IMR-90 (cell line): ENCODE measurements at regions not wholly inside any gene's neighbourhood (a gene's known extent, or its start where the extent isn't known, plus 50 kb on each side); places are given as distances from the start of the nearest gene placed in this dataset.

Source experiments
- ATAC-seq: fragments of 200-7000 bp; cut with Tn5 transposase; 2 replicates; pipeline ENCODE4 v1.9.1; 2020; ENCODE audit warnings: low read depth, mild to moderate bottlenecking, moderate library complexity
- BruUV-seq: library from RNA; stranded (reverse); fragments of 400-500 nt; replicated peaks from 2 replicates; lab custom pipeline; 2021; lab: Mats Ljungman, UMichigan
- CTCF ChIA-PET: fragments of 300-600 bp; formaldehyde crosslinking; extraction: SDS; loops from one replicate; lab custom pipeline; 2021; ENCODE audit warnings: antibody characterized with exemption; lab: Yijun Ruan, JAX
- POLR2A ChIA-PET: fragments of 300-600 bp; sonication (Branson Sonifier 250); formaldehyde crosslinking; loops from one replicate; lab custom pipeline; 2022; ENCODE audit warnings: antibody characterized with exemption; ENCODE audit not compliant: unreplicated experiment; lab: Charles Lee
- DNase-seq: peaks from one replicate; pipeline ENCODE4 v3.0.0; 2013
- H2AFZ ChIP-seq: replicated peaks from 2 replicates; pipeline ENCODE3; 2013; ENCODE audit warnings: low read length, mild to moderate bottlenecking; ENCODE audit not compliant: poor library complexity
- H2AK5ac ChIP-seq: 2 replicates; pipeline ENCODE4 v1.6.1; 2013; ENCODE audit warnings: low read depth, low read length, inconsistent platforms
- H2AK9ac ChIP-seq: replicated peaks from 2 replicates; pipeline ENCODE3; 2013; ENCODE audit warnings: mild to moderate bottlenecking, low read depth, low read length, moderate library complexity; ENCODE audit not compliant: poor library complexity
- H2BK120ac ChIP-seq: 2 replicates; pipeline ENCODE4 v1.6.1; 2013; ENCODE audit warnings: low read depth, low read length, inconsistent platforms
- H2BK15ac ChIP-seq: 3 replicates; pipeline ENCODE4 v1.6.1; 2013; ENCODE audit warnings: low read depth, low read length, inconsistent platforms
- H2BK20ac ChIP-seq: 2 replicates; pipeline ENCODE4 v1.6.1; 2013; ENCODE audit warnings: low read depth, mild to moderate bottlenecking, inconsistent platforms, low read length, moderate library complexity
- H2BK5ac ChIP-seq: 2 replicates; pipeline ENCODE4 v1.6.1; 2013; ENCODE audit warnings: mild to moderate bottlenecking, low read depth, low read length, inconsistent platforms; ENCODE audit not compliant: poor library complexity, severe bottlenecking
- H3K14ac ChIP-seq: replicated peaks from 2 replicates; pipeline ENCODE4 v1.6.1; 2013; ENCODE audit warnings: low read depth, low read length, inconsistent platforms
- H3K18ac ChIP-seq: 2 replicates; pipeline ENCODE4 v1.6.1; 2013; ENCODE audit warnings: low read depth, low read length, control low read depth
- H3K23ac ChIP-seq: 2 replicates; pipeline ENCODE4 v1.6.1; 2013; ENCODE audit warnings: low read depth, low read length, inconsistent platforms
- H3K27ac ChIP-seq: 2 replicates; pipeline ENCODE4 v1.5.1; 2013; ENCODE audit warnings: mild to moderate bottlenecking, control low read depth, low read length; ENCODE audit not compliant: insufficient read depth
- H3K27me3 ChIP-seq: 2 replicates; pipeline ENCODE4 v1.6.1; 2013; ENCODE audit warnings: low read length; ENCODE audit not compliant: control insufficient read depth, insufficient read depth
- H3K36me3 ChIP-seq: 2 replicates; pipeline ENCODE4 v1.6.1; 2013; ENCODE audit warnings: low read length, mixed read lengths; ENCODE audit not compliant: control insufficient read depth, insufficient read depth
- H3K4ac ChIP-seq: 2 replicates; pipeline ENCODE4 v1.6.1; 2013; ENCODE audit warnings: low read depth, low read length, inconsistent platforms
- H3K4me1 ChIP-seq: 2 replicates; pipeline ENCODE4 v1.6.1; 2013; ENCODE audit warnings: low read length, mixed read lengths; ENCODE audit not compliant: control insufficient read depth, insufficient read depth
- H3K4me2 ChIP-seq: 2 replicates; pipeline ENCODE4 v1.6.1; 2013; ENCODE audit warnings: low read depth, mild to moderate bottlenecking, control low read depth, low read length, moderate library complexity
- H3K4me3 ChIP-seq: 2 replicates; pipeline ENCODE4 v1.5.1; 2013; ENCODE audit warnings: low read depth, mild to moderate bottlenecking, control low read depth, low read length, moderate library complexity; ENCODE audit not compliant: insufficient read depth
- H3K56ac ChIP-seq: 2 replicates; pipeline ENCODE4 v1.6.1; 2013; ENCODE audit warnings: low read length, inconsistent platforms; ENCODE audit not compliant: insufficient read depth; ENCODE audit errors: extremely low read depth
- H3K79me1 ChIP-seq, 2 experiments: 2 replicates each; pipeline ENCODE4 v1.6.1; 2013; ENCODE audit warnings: low read length in 2 of 2, inconsistent platforms in 1 of 2, low read depth in 1 of 2
- H3K9ac ChIP-seq: 2 replicates; pipeline ENCODE4 v1.6.1; 2013; ENCODE audit warnings: low read depth, low read length, control low read depth
- H3K9me1 ChIP-seq: 2 replicates; pipeline ENCODE4 v1.6.1; 2013; ENCODE audit warnings: low read length, inconsistent platforms; ENCODE audit not compliant: insufficient read depth
- H3K9me3 ChIP-seq: 2 replicates; pipeline ENCODE4 v1.6.1; 2013; ENCODE audit warnings: low read length; ENCODE audit not compliant: control insufficient read depth, insufficient read depth
- H4K20me1 ChIP-seq: 2 replicates; pipeline ENCODE4 v1.6.1; 2013; ENCODE audit warnings: low read length, inconsistent platforms; ENCODE audit not compliant: insufficient read depth
- H4K5ac ChIP-seq: 2 replicates; pipeline ENCODE4 v1.6.1; 2013; ENCODE audit warnings: mild to moderate bottlenecking, low read depth, low read length, control low read depth
- H4K8ac ChIP-seq, 2 experiments: 2 replicates each; pipeline ENCODE4 v1.6.1; 2013; ENCODE audit warnings: low read depth in 2 of 2, low read length in 2 of 2, control low read depth in 1 of 2, inconsistent platforms in 1 of 2
- H4K91ac ChIP-seq: 2 replicates; pipeline ENCODE4 v1.6.1; 2013; ENCODE audit warnings: low read depth, low read length, inconsistent platforms; ENCODE audit not compliant: insufficient read depth
- BHLHE40 ChIP-seq: fragments of 150-350 bp; IDR thresholded peaks from 2 replicates; pipeline ENCODE4 v1.6.1; 2016; ENCODE audit warnings: mild to moderate bottlenecking, low read depth, low read length
- CEBPB ChIP-seq: IDR thresholded peaks from 2 replicates; pipeline ENCODE4 v1.6.1; 2012; ENCODE audit warnings: low read depth, low read length, improper control_type of control experiment
- CHD1 ChIP-seq: IDR thresholded peaks from 2 replicates; pipeline ENCODE4 v1.6.1; 2012; ENCODE audit warnings: low read depth, low read length, improper control_type of control experiment
- FOS ChIP-seq: fragments of 150-350 bp; IDR thresholded peaks from 2 replicates; pipeline ENCODE4 v1.6.1; 2016; ENCODE audit warnings: low read depth, low read length
- MAFK ChIP-seq: IDR thresholded peaks from 2 replicates; pipeline ENCODE4 v1.6.1; 2012; ENCODE audit warnings: low read depth, low read length, improper control_type of control experiment
- MAZ ChIP-seq: IDR thresholded peaks from 2 replicates; pipeline ENCODE4 v1.6.1; 2012; ENCODE audit warnings: low read depth, mild to moderate bottlenecking, low read length, improper control_type of control experiment, moderate library complexity, borderline replicate concordance
- MXI1 ChIP-seq: IDR thresholded peaks from 2 replicates; pipeline ENCODE4 v1.6.1; 2012; ENCODE audit warnings: low read depth, mild to moderate bottlenecking, low read length, moderate library complexity, borderline replicate concordance
- NFE2L2 ChIP-seq: fragments of 150-350 bp; IDR thresholded peaks from 2 replicates; pipeline ENCODE4 v1.6.1; 2016; ENCODE audit warnings: low read depth, mild to moderate bottlenecking, low read length
- RAD21 ChIP-seq: IDR thresholded peaks from 2 replicates; pipeline ENCODE4 v1.6.1; 2012; ENCODE audit warnings: low read length, improper control_type of control experiment
- RFX5 ChIP-seq: IDR thresholded peaks from 2 replicates; pipeline ENCODE4 v1.8.0; 2012; ENCODE audit warnings: low read depth, mild to moderate bottlenecking, low read length, moderate library complexity
- SMC3 ChIP-seq: fragments of 150-350 bp; IDR thresholded peaks from 2 replicates; pipeline ENCODE4 v1.6.1; 2016; ENCODE audit warnings: low read depth, mild to moderate bottlenecking, antibody characterized with exemption, low read length, moderate library complexity
- WGBS, 2 experiments: methylation state at CpG; one replicate each; pipeline versions ENCODE4 v1.1.5 to v1.1.7; 2013; ENCODE audit warnings: missing lambda C conversion rate in 2 of 2; ENCODE audit not compliant: insufficient read length in 1 of 2; ENCODE audit errors: extremely low coverage in 2 of 2; 5-methylcytosine and 5-hydroxymethylcytosine counted together
- dilution Hi-C: fragments of 300-500 bp; cut with HindIII; formaldehyde crosslinking; loops from one replicate; pipeline ENCODE4 v1.14.3; 2018; ENCODE audit warnings: low sequenced_read_pairs; ENCODE audit not compliant: unreplicated experiment
- in situ Hi-C: fragments of 300-500 bp; cut with MboI; formaldehyde crosslinking; loops from 3 replicates; pipeline ENCODE4 v1.14.3; 2019; ENCODE audit warnings: low sequenced_read_pairs, inconsistent platforms, mixed read lengths
- intact Hi-C: fragments of 100-400 bp; cut with micrococcal nuclease; formaldehyde crosslinking; loops from 2 replicates; pipeline ENCODE4 v1.10.0; 2022
- TF ChIP-seq, protein P1 (sequence below): fragments of 150-350 bp; IDR thresholded peaks from 2 replicates; pipeline ENCODE4 v1.6.1; 2016; ENCODE audit warnings: low read depth, mild to moderate bottlenecking, low read length, moderate library complexity, borderline replicate concordance
- TF ChIP-seq, protein P2 (sequence below): conservative IDR thresholded peaks from 2 replicates; pipeline ENCODE4 v1.5.1; 2012; ENCODE audit warnings: mild to moderate bottlenecking, low read depth, low read length, improper control_type of control experiment
- TF ChIP-seq, protein P3 (sequence below): fragments of 150-350 bp; IDR thresholded peaks from 2 replicates; pipeline ENCODE4 v1.6.1; 2017; ENCODE audit warnings: mild to moderate bottlenecking, antibody characterized with exemption, low read length, low read depth

DNA sequence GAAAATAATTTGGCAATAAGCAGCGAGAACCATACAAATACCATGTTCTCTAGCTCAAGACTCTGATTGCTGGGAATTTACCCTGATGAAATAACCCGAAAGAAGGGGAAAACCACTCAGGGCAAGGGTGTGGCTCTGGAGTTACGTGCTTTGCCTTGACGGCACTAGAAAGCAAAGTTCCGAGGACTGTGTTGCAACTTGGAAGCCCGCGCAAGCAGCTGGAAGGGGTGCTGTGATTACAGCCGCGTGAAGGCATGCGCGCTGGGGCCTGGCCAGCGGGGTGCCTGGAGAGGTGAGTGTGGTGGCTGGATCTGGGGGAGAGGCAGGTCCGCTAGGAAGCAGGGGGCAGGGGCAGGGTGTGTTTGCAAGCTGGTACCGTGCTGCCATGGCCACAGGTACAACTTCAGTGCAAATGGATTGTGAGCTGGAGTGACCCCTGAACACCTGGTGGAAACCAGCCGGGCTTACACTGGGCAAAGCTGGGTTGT, 52.6 kb upstream of the CNOT6 start:
- H3K36me3 ChIP-seq = no peaks in the 10 kb centered on the region
- 70% methylated on average over 2 of the region's 15 CpGs; no CpG with 5 or more reads in 1 of the 2 experiments for WGBS, 2 experiments
- no peak overlapping the region for H3K18ac ChIP-seq
- no peaks in the 10 kb centered on the region for H3K27me3 ChIP-seq
- ChIA-PET CTCF (no interaction called here), POLR2A (no interaction called here)
- H2AK9ac ChIP-seq = no peak overlapping the region
- H3K9me3 ChIP-seq = peaks cover 5% of the 10 kb centered on the region; the same call in 1 of the 2 replicates
- intact Hi-C loops = no loop called here
- no TSS peak for BruUV-seq
- in situ Hi-C loops = no loop called here
- no peak overlapping the region for H4K8ac ChIP-seq
- no peak overlapping the region for H2BK120ac ChIP-seq
- H2BK15ac ChIP-seq = no peak overlapping the region
- TF ChIP-seq NFE2L2 (no peak), BHLHE40 (no peak), SMC3 (no peak), FOS (no peak), RFX5 (no peak), CHD1 (no peak), MAZ (no peak), RAD21 (no peak), CEBPB (no peak), MXI1 (no peak), MAFK (no peak)
- TF ChIP-seq, protein P1, sequence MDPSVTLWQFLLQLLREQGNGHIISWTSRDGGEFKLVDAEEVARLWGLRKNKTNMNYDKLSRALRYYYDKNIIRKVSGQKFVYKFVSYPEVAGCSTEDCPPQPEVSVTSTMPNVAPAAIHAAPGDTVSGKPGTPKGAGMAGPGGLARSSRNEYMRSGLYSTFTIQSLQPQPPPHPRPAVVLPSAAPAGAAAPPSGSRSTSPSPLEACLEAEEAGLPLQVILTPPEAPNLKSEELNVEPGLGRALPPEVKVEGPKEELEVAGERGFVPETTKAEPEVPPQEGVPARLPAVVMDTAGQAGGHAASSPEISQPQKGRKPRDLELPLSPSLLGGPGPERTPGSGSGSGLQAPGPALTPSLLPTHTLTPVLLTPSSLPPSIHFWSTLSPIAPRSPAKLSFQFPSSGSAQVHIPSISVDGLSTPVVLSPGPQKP = no peak
- TF ChIP-seq, protein P2, sequence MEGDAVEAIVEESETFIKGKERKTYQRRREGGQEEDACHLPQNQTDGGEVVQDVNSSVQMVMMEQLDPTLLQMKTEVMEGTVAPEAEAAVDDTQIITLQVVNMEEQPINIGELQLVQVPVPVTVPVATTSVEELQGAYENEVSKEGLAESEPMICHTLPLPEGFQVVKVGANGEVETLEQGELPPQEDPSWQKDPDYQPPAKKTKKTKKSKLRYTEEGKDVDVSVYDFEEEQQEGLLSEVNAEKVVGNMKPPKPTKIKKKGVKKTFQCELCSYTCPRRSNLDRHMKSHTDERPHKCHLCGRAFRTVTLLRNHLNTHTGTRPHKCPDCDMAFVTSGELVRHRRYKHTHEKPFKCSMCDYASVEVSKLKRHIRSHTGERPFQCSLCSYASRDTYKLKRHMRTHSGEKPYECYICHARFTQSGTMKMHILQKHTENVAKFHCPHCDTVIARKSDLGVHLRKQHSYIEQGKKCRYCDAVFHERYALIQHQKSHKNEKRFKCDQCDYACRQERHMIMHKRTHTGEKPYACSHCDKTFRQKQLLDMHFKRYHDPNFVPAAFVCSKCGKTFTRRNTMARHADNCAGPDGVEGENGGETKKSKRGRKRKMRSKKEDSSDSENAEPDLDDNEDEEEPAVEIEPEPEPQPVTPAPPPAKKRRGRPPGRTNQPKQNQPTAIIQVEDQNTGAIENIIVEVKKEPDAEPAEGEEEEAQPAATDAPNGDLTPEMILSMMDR = no peak
- TF ChIP-seq, protein P3, sequence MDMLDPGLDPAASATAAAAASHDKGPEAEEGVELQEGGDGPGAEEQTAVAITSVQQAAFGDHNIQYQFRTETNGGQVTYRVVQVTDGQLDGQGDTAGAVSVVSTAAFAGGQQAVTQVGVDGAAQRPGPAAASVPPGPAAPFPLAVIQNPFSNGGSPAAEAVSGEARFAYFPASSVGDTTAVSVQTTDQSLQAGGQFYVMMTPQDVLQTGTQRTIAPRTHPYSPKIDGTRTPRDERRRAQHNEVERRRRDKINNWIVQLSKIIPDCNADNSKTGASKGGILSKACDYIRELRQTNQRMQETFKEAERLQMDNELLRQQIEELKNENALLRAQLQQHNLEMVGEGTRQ = no peak
- no peak overlapping the region for H2AFZ ChIP-seq
- no peak overlapping the region for H4K5ac ChIP-seq
- no peaks in the 10 kb centered on the region for H3K4me1 ChIP-seq
- H3K4ac ChIP-seq = no peak overlapping the region
- H3K4me2 ChIP-seq = no peak overlapping the region
- H4K20me1 ChIP-seq = no peaks in the 10 kb centered on the region
- dilution Hi-C loops = no loop called here
- H3K9ac ChIP-seq = no peak overlapping the region
- H2BK20ac ChIP-seq = no peak overlapping the region
- no peak overlapping the region for H3K27ac ChIP-seq
- no peak overlapping the region for H3K23ac ChIP-seq
- no peak overlapping the region for H4K91ac ChIP-seq
- no peak overlapping the region for H3K56ac ChIP-seq
- no peaks in the 10 kb centered on the region for H3K9me1 ChIP-seq
- H3K14ac ChIP-seq = no peak overlapping the region
- H3K79me1 ChIP-seq = no peaks in the 10 kb centered on the region
- H3K4me3 ChIP-seq = no peak overlapping the region
- H2AK5ac ChIP-seq = no peak overlapping the region
- ATAC-seq (no peak), DNase-seq (no peak)
- no peak overlapping the region for H2BK5ac ChIP-seq
